Inflammatory macrophage (primary cell): ENCODE measurements at regions not wholly inside any gene's neighbourhood (a gene's known extent, or its start where the extent isn't known, plus 50 kb on each side); places are given as distances from the start of the nearest gene placed in this dataset.
"Not testable (repeated sequence)": the region's sequence is repeated elsewhere in the genome, so short reads cannot be mapped to it uniquely, and the experiment has no call there.

ENCODE experiments used
- DNase-seq, 2 donors: peaks; one replicate each; pipeline ENCODE4 v3.0.0-alpha.2; 2020 to 2022

- not testable (repeated sequence) for DNase-seq
Observed at GRCh38 chr4:123026015-123026414, 103.6 kb upstream of the NUDT6 start.

- DNase-seq, result no peak
Observed at GRCh38 chr4:123031664-123032063, 109.3 kb upstream of the NUDT6 start.

- DNase-seq, result no peak
Observed at GRCh38 chr4:123034023-123034422, 111.6 kb upstream of the NUDT6 start.

GRCh38 chr4:123035239-123035638, 112.8 kb upstream of the NUDT6 start:
- no peak for DNase-seq

GRCh38 chr4:123037804-123038203, 115.4 kb upstream of the NUDT6 start:
- DNase-seq, result no peak

- no peak for DNase-seq
Observed at GRCh38 chr4:123042095-123042494, 119.7 kb upstream of the NUDT6 start.

GRCh38 chr4:123043013-123043412, 120.6 kb upstream of the NUDT6 start:
- DNase-seq, result no peak

GRCh38 chr4:123043793-123044425, 121.5 kb upstream of the NUDT6 start:
- no peak for DNase-seq

- no peak for DNase-seq
Observed at GRCh38 chr4:123046096-123046495, 123.7 kb upstream of the NUDT6 start.

- DNase-seq, result no peak
Observed at GRCh38 chr4:123050018-123050417, 127.6 kb upstream of the NUDT6 start.

GRCh38 chr4:123052007-123052406, 129.6 kb upstream of the NUDT6 start:
- DNase-seq, result no peak

GRCh38 chr4:123055943-123056342, 133.5 kb upstream of the NUDT6 start:
- DNase-seq, result no peak

- DNase-seq, result no peak
Observed at GRCh38 chr4:123060039-123060770, 137.8 kb upstream of the NUDT6 start.

GRCh38 chr4:123064390-123064789, 142.0 kb upstream of the NUDT6 start:
- no peak for DNase-seq

- no peak for DNase-seq
Observed at GRCh38 chr4:123068081-123068480, 145.7 kb upstream of the NUDT6 start.

- DNase-seq, result no peak
Observed at GRCh38 chr4:123072060-123072459, 149.7 kb upstream of the NUDT6 start.

- DNase-seq, result no peak
Observed at GRCh38 chr4:123073650-123074049, 151.3 kb upstream of the NUDT6 start.

- no peak for DNase-seq
Observed at GRCh38 chr4:123077330-123077729, 154.9 kb upstream of the NUDT6 start.

- DNase-seq, result no peak
Observed at GRCh38 chr4:123081971-123082370, 159.6 kb upstream of the NUDT6 start.

GRCh38 chr4:123083646-123084045, 161.2 kb upstream of the NUDT6 start:
- peak in 1 of 2 donors; percentile 50 for DNase-seq

GRCh38 chr4:123088501-123088900, 166.1 kb upstream of the NUDT6 start:
- peak; percentile 59 to 60 for DNase-seq

GRCh38 chr4:123090886-123091285, 168.5 kb upstream of the NUDT6 start:
- DNase-seq, result no peak

- DNase-seq, result no peak
Observed at GRCh38 chr4:123092586-123092985, 170.2 kb upstream of the NUDT6 start.

GRCh38 chr4:123093236-123093635, 170.8 kb upstream of the NUDT6 start:
- DNase-seq, result no peak

- no peak for DNase-seq
Observed at GRCh38 chr4:123096038-123096437, 173.6 kb upstream of the NUDT6 start.
